Panc1 (cell line): ENCODE measurements at regions not wholly inside any gene's neighbourhood (a gene's known extent, or its start where the extent isn't known, plus 50 kb on each side); places are given as distances from the start of the nearest gene placed in this dataset.

Source experiments
- ATAC-seq: fragments of 200-7000 bp; cut with Tn5 transposase; 2 replicates; pipeline ENCODE4 v1.9.1; 2020; ENCODE audit warnings: mild to moderate bottlenecking, moderate library complexity
- BruUV-seq: library from RNA; stranded (reverse); fragments of 400-500 nt; replicated peaks from 2 replicates; lab custom pipeline; 2021; lab: Mats Ljungman, UMichigan
- CTCF ChIA-PET: fragments of 300-600 bp; sonication (Branson Sonifier 250); formaldehyde crosslinking; loops from one replicate; lab custom pipeline; 2022; ENCODE audit warnings: antibody characterized with exemption; lab: Charles Lee
- POLR2A ChIA-PET: fragments of 300-600 bp; sonication (Branson Sonifier 250); formaldehyde crosslinking; loops from one replicate; lab custom pipeline; 2022; ENCODE audit warnings: antibody characterized with exemption; lab: Charles Lee
- DNase-seq: peaks from one replicate; pipeline ENCODE4 v3.0.0-alpha.2; 2010; ENCODE audit warnings: low read depth, low spot score
- H3K27ac ChIP-seq: 2 replicates; pipeline ENCODE4 v1.5.1; 2011; ENCODE audit warnings: mild to moderate bottlenecking, low read length, inconsistent platforms
- H3K27me3 ChIP-seq: fragments of 200-500 bp; sonication (Bioruptor generic); 2 replicates; pipeline ENCODE4 v1.6.0; 2014; ENCODE audit warnings: low read length, inconsistent platforms; ENCODE audit not compliant: control insufficient read depth, insufficient read depth
- H3K36me3 ChIP-seq: fragments of 200-500 bp; sonication (Bioruptor generic); 2 replicates; pipeline ENCODE4 v1.5.1; 2014; ENCODE audit warnings: inconsistent platforms, mild to moderate bottlenecking, low read length, moderate library complexity; ENCODE audit not compliant: control insufficient read depth, insufficient read depth
- H3K4me1 ChIP-seq: 2 replicates; pipeline ENCODE4 v1.5.1; 2011; ENCODE audit warnings: inconsistent platforms, mild to moderate bottlenecking, low read length, moderate library complexity; ENCODE audit not compliant: control insufficient read depth, insufficient read depth
- H3K4me3 ChIP-seq, 2 experiments: 2 replicates each; pipeline ENCODE4 v1.5.1; 2011 to 2012; ENCODE audit warnings: low read depth in 2 of 2, low read length in 2 of 2, mild to moderate bottlenecking in 2 of 2, inconsistent platforms in 1 of 2, moderate library complexity in 1 of 2
- H3K9me3 ChIP-seq: fragments of 200-500 bp; sonication (Bioruptor generic); 2 replicates; pipeline ENCODE4 v1.5.1; 2014; ENCODE audit warnings: low read depth, mild to moderate bottlenecking, inconsistent platforms, low read length, moderate library complexity; ENCODE audit not compliant: control insufficient read depth, insufficient read depth
- CTCF ChIP-seq: fragments of 450-650 bp; IDR thresholded peaks from 2 replicates; pipeline ENCODE4 v1.5.1; 2017; ENCODE audit warnings: mild to moderate bottlenecking
- POLR2AphosphoS5 ChIP-seq: IDR thresholded peaks from 2 replicates; pipeline ENCODE4 v1.6.1; 2012; ENCODE audit warnings: mild to moderate bottlenecking, low read depth, low read length, moderate library complexity
- REST ChIP-seq, 2 experiments: IDR thresholded peaks; 2 replicates each; pipeline ENCODE4 v1.6.1; 2011 to 2012; ENCODE audit warnings: low read depth in 2 of 2, control low read depth in 1 of 2, low read length in 1 of 2, mild to moderate bottlenecking in 1 of 2, moderate library complexity in 1 of 2; ENCODE audit not compliant: insufficient read depth in 1 of 2
- SIN3A ChIP-seq: IDR thresholded peaks from 2 replicates; pipeline ENCODE4 v1.6.1; 2012; ENCODE audit warnings: low read depth, mild to moderate bottlenecking, low read length, moderate library complexity, borderline replicate concordance; ENCODE audit not compliant: insufficient read depth
- TCF7L2 ChIP-seq: IDR thresholded peaks from 2 replicates; pipeline ENCODE4 v1.6.1; 2011; ENCODE audit warnings: mild to moderate bottlenecking, low read depth, low read length, inconsistent platforms
- in situ Hi-C: cut with HindIII; loops from 2 replicates; pipeline ENCODE4 v1.10.0; 2016; ENCODE audit warnings: low sequenced_read_pairs, low pct_unique_long_range_greater_than_20kb
- intact Hi-C: fragments of 100-400 bp; cut with micrococcal nuclease; formaldehyde crosslinking; loops from one replicate; pipeline ENCODE4 v1.10.0; 2022; ENCODE audit not compliant: unreplicated experiment

GRCh38 chr20:21632031-21632734, 73.3 kb upstream of the PAX1 start:
- in situ Hi-C loops (no loop called here), intact Hi-C loops (no loop called here)
- ATAC-seq, result no peak
- Histone ChIP-seq H3K27ac (no peak overlapping the region), H3K4me1 (no peaks in the 10 kb centered on the region), H3K9me3 (no peaks in the 10 kb centered on the region), H3K27me3 (no peaks in the 10 kb centered on the region), H3K4me3 (no peak overlapping the region), H3K36me3 (no peaks in the 10 kb centered on the region)
- no peak for DNase-seq
- no peak for TF ChIP-seq REST (IDR thresholded peaks at IDR 0.05; ENCODE audit: insufficient read depth in 1 of 2, low read depth in 2 of 2, low read length in 1 of 2)
- TF ChIP-seq CTCF, result peak; percentile 12; the same call in 1 of the 2 replicates
- BruUV-seq, result no TSS peak
- CTCF ChIA-PET, result no interaction called here
- POLR2A ChIA-PET, result no interaction called here

- no peak for ATAC-seq
- no peaks in the 10 kb centered on the region for H3K9me3 ChIP-seq
- no peaks in the 10 kb centered on the region for H3K4me1 ChIP-seq
- intact Hi-C loops (no loop called here), in situ Hi-C loops (no loop called here)
- BruUV-seq, result no TSS peak
- H3K27me3 ChIP-seq, result no peaks in the 10 kb centered on the region; the same call in 1 of the 2 replicates
- ChIA-PET CTCF (no interaction called here), POLR2A (no interaction called here)
- TF ChIP-seq TCF7L2, result no peak
- TF ChIP-seq REST (IDR thresholded peaks at IDR 0.05; ENCODE audit: insufficient read depth in 1 of 2, low read depth in 2 of 2, low read length in 1 of 2), result no peak
- no peak for TF ChIP-seq SIN3A
- TF ChIP-seq CTCF, result no peak
- no peak for TF ChIP-seq POLR2AphosphoS5
- H3K4me3 ChIP-seq, result no peak overlapping the region
- H3K27ac ChIP-seq, result no peak overlapping the region
- H3K36me3 ChIP-seq, result no peaks in the 10 kb centered on the region
- no peak for DNase-seq
Measured at GRCh38 chr20:21628800-21629199, 76.7 kb upstream of the PAX1 start.
